VCaP (cell line): ENCODE measurements at regions not wholly inside any gene's neighbourhood (a gene's known extent, or its start where the extent isn't known, plus 50 kb on each side); places are given as distances from the start of the nearest gene placed in this dataset.
"Not testable (repeated sequence)": the region's sequence is repeated elsewhere in the genome, so short reads cannot be mapped to it uniquely, and the experiment has no call there.

ENCODE experiments used
- H3K27ac ChIP-seq: fragments of 450-650 bp; 2 replicates; pipeline ENCODE4 v1.5.1; 2017
- CTCF ChIP-seq: fragments of 450-650 bp; conservative IDR thresholded peaks from 2 replicates; pipeline ENCODE4 v1.5.1; 2017; ENCODE audit warnings: mild to moderate bottlenecking, moderate library complexity

DNA sequence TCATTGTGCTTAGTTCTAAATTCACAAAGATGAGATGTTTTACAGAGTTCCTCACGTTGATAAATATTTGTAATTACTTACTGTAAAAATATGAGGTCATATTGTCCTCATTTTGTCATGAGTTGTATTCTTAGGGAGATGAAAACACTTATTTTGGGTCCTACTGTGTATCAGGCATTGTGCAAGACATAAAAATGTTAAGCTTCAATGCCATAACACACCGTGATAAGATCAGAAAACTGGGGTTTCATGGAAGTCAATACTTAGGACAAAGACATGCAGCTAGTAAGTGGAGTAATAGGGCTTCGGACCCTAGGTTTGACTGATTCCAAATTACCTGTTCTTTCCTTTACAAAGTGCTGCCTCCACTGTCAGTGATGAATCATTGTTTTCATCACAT lies 720.7 kb upstream of the ZP4 start:
- H3K27ac ChIP-seq = no peak overlapping the region
- no peak for TF ChIP-seq CTCF

DNA sequence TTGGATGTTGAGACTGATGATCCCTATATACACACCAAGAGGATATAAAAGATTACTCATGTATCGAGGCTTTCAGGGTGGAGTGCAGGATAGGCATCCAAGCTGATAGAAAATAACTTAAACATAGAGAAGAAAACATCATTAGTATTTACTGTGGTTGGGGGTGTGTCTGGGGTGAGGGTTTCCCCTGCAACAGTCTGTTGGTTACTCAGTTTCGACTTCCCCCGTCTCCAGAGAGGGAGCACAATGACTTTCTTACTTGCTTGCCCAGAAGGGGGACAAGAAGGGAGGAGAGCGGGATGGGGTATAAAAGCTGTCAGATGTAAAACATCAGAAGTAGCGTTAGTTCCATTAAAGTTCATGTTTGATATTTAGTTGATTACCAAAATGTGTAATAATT lies 717.4 kb upstream of the ZP4 start:
- TF ChIP-seq CTCF = no peak
- H3K27ac ChIP-seq = no peak overlapping the region

DNA sequence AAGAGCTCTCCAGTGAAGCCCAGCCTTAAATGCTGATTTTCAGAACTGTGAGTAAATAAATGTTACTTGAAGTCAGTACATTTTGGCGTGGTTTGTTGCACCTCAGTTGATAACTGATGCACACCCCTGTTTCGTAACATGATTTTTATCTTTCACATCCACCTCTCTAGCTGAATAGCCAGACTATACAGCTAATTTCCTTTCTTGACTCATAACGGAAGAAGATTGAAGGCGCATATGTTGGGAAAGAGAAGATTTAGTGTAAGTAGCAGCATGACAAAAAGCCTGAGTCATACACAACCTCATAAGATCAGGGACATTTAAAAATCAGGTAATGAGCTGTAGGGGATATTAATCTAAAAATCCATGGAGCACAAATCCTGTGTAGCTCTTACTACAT lies 716.2 kb upstream of the ZP4 start:
- no peak for TF ChIP-seq CTCF
- no peak overlapping the region for H3K27ac ChIP-seq

- no peak for TF ChIP-seq CTCF
- H3K27ac ChIP-seq = no peak overlapping the region
Observed at GRCh38 chr1:238606457-238606856, 715.7 kb upstream of the ZP4 start.

DNA sequence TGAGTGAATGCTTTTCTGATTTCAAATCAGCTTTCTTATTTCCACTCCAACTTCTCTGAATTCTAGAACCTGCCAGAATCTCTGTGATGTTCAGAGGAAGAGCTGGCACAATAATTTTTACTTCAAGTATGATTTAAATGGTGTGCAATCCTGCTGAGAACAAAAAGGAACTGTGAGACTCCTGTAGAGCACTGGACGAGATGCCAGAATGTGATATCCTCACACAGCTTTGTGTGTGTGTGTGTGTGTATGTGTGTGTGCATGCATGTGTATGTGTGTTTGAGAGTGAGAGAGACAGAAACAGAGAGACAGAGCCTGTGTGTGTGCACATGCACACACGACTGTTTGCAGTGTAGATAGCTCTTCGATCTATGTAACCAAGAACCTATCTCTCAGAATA lies 713.6 kb upstream of the ZP4 start:
- TF ChIP-seq CTCF = no peak
- no peak overlapping the region for H3K27ac ChIP-seq

GRCh38 chr1:238601604-238602003 lies 710.9 kb upstream of the ZP4 start:
- not testable (repeated sequence) for H3K27ac ChIP-seq

DNA sequence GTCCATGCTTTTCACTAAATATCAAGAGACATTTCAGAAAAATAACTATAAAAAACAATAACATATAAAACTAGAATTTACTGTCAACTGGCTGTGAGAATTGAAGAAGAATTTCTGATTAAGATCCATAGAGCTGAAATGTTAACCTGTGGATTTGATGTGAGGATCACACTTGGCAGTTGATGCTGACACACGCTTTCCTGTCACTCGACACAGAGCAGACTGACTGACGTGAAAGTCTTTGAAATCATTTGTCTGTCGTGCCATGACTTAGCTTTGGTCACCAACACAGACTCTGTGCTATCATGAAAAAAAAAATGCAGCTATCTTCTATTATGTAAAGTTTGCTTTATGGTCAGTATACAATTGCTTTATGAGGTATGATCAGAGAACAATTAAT lies 706.0 kb upstream of the ZP4 start:
- H3K27ac ChIP-seq = no peak overlapping the region
- no peak for TF ChIP-seq CTCF

- no peak for TF ChIP-seq CTCF
- H3K27ac ChIP-seq = no peak overlapping the region
Observed at GRCh38 chr1:238592621-238593020, 701.9 kb upstream of the ZP4 start.
